ENCODE measurements at regions not wholly inside any gene's neighbourhood (a gene's known extent, or its start where the extent isn't known, plus 50 kb on each side); places are given as distances from the start of the nearest gene placed in this dataset.

DNA sequence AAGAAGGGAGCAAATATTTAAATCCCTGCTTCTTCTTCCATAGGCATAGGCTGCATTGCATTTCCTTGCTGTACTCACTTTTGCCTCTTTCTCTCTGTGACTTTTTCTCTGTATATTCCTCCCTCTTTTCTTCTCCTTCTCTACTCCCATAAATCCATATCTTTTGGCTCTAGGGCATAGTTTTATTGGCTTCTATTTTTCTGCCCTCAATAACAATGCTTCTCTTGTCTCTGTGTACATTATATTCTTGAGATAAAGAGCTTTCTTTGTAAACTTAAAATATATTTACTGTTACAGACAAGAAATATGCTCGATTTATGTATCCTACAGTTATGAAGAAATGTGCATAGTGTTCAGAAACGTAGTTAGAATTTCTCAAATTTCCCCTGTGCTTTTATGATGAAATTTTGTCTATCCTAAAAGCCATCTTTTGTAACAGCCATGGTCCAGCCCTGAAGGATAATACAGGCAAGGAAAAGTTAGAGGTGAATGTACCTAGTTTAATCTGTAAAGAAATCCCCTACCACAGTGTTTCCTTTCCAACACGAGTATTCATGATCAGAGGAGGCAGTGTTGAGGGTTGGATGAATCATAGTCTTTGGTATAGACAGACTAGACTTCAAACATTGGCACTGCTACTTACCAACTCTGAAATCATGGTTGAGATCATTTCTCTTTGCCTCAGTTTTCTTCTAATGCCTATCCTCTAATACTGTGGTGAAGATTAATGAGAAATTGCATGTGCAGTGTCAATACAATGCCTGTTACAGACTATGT, 173.3 kb upstream of the FAR2 start:
- Histone ChIP-seq H3K27me3 (no peaks in the 10 kb centered on the region), H3K27ac (no peak overlapping the region), H3K4me1 (no peaks in the 10 kb centered on the region), H3K36me3 (no peaks in the 10 kb centered on the region), H3K4me3 (no peak overlapping the region), H3K9me3 (no peaks in the 10 kb centered on the region)
- TF ChIP-seq, protein P1, sequence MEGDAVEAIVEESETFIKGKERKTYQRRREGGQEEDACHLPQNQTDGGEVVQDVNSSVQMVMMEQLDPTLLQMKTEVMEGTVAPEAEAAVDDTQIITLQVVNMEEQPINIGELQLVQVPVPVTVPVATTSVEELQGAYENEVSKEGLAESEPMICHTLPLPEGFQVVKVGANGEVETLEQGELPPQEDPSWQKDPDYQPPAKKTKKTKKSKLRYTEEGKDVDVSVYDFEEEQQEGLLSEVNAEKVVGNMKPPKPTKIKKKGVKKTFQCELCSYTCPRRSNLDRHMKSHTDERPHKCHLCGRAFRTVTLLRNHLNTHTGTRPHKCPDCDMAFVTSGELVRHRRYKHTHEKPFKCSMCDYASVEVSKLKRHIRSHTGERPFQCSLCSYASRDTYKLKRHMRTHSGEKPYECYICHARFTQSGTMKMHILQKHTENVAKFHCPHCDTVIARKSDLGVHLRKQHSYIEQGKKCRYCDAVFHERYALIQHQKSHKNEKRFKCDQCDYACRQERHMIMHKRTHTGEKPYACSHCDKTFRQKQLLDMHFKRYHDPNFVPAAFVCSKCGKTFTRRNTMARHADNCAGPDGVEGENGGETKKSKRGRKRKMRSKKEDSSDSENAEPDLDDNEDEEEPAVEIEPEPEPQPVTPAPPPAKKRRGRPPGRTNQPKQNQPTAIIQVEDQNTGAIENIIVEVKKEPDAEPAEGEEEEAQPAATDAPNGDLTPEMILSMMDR (IDR thresholded peaks at IDR 0.05) = no peak
- DNase-seq (ENCODE audit: low spot score in 2 of 2) = no peak
- intact Hi-C loops (cut with DNase I) = no loop called here

DNA sequence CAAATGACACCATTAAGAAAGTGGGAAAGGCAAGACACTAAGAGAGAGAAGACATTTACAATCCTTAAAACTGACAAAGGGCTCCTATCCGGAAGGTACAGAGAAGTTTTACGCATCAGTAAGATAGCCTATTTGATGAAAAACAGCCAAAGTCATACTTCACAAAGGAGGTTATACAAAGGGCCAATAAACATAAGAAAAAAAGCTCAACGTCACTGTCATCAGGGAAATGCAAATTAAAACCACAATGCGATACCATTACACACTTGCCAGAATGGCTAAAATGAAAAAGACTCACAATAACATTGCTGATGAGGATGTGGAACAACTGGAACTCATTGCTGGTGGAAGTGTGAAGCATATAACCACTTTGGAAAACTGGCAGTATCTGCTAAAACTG, 168.6 kb upstream of the FAR2 start:
- intact Hi-C loops (cut with DNase I) = no loop called here
- H3K27me3 ChIP-seq = no peaks in the 10 kb centered on the region
- H3K4me1 ChIP-seq = no peaks in the 10 kb centered on the region
- DNase-seq (ENCODE audit: low spot score in 2 of 2) = no peak
- no peaks in the 10 kb centered on the region for H3K36me3 ChIP-seq
- TF ChIP-seq, protein P1 (IDR thresholded peaks at IDR 0.05) = no peak
- no peaks in the 10 kb centered on the region for H3K9me3 ChIP-seq
- H3K4me3 ChIP-seq = no peak overlapping the region
- no peak overlapping the region for H3K27ac ChIP-seq

DNA sequence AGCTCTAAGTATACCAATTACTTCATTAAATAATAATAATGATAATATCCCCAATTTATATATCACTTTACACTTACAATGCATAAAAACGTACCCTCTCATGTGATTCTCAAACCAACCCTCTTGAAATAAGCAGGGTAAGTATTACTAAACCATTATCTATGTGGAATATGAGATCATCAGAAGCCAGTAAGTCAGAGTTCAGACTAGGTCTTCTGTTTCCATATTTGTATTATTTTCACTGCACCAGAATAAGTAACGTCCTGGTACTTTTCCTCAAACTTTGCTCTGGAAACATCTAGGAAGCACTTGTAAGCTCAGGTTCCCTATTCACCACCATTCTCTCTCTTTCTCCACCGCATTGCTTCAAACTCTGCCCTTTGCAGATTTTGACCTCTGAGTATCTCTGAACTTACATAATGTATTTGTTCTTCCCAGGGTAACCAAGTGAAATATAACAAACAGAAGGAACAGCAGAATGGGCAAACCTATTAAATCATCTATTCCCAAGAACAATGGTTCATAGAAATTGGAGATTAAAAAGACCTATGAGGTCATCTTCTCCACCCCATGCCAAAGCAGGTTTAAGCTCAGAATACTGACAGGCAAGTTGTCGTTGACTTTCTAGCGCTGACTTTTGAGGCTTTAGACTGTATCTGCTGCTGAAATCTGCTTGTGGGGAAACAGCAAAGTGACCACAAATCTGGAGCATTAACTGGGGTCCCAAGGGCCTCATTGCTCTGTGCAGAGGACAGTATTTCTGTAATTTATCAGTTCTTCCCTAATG, 161.3 kb upstream of the FAR2 start:
- TF ChIP-seq, protein P1 (IDR thresholded peaks at IDR 0.05) = no peak
- Histone ChIP-seq H3K27me3 (no peaks in the 10 kb centered on the region), H3K36me3 (no peaks in the 10 kb centered on the region), H3K9me3 (no peaks in the 10 kb centered on the region), H3K4me1 (no peaks in the 10 kb centered on the region), H3K27ac (no peak overlapping the region), H3K4me3 (no peak overlapping the region)
- no peak for DNase-seq (ENCODE audit: low spot score in 2 of 2)
- intact Hi-C loops (cut with DNase I) = no loop called here

DNA sequence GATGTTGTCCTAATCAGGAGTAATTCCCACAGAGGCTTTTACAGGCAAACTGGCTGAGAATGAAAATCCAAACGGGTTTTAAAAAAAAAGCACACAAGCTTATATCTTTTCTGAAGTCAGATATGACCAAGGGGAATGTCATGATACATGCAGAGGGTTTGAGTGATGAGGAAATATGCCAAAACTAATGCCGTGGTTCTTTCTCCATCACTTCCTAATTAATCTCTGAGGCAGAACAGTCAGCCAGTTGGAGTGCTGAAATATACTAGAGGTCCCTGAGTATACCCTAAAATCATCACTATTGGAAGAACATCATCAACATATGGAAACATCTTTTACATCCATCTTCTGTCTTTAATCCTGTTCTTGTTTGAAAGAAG, 160.8 kb upstream of the FAR2 start:
- TF ChIP-seq, protein P1 (IDR thresholded peaks at IDR 0.05) = no peak

DNA sequence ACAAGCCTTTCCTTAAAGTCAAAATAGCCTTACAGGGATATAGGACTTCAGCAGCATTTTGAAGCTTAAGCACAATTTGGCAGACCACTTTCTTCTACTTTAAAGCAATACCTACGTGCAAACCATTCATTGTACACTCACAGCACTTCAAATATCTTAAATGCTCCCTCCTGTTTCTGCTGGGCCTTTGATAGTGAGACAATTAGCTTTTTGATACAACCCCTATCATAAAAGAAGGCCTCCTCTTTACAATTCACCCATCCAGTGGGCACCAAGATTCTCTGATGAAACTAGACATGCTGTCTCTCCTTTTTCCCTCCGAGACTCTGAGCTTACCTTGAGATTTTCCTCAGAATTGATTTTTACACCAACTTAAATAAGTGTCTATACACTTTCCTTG, 157.5 kb upstream of the FAR2 start:
- H3K9me3 ChIP-seq = no peaks in the 10 kb centered on the region
- no peaks in the 10 kb centered on the region for H3K27me3 ChIP-seq
- H3K36me3 ChIP-seq = no peaks in the 10 kb centered on the region
- H3K27ac ChIP-seq = no peak overlapping the region
- intact Hi-C loops (cut with DNase I) = no loop called here
- DNase-seq (ENCODE audit: low spot score in 2 of 2) = no peak
- H3K4me3 ChIP-seq = no peak overlapping the region
- TF ChIP-seq, protein P1 (IDR thresholded peaks at IDR 0.05) = no peak
- H3K4me1 ChIP-seq = no peaks in the 10 kb centered on the region

More for the DNA sequence above, 160.8 kb upstream of the FAR2 start:
- intact Hi-C loops (cut with DNase I) = no loop called here
- H3K4me3 ChIP-seq = no peak overlapping the region
- H3K9me3 ChIP-seq = no peaks in the 10 kb centered on the region
- no peak for DNase-seq (ENCODE audit: low spot score in 2 of 2)
- H3K27me3 ChIP-seq = no peaks in the 10 kb centered on the region
- no peaks in the 10 kb centered on the region for H3K4me1 ChIP-seq
- no peak overlapping the region for H3K27ac ChIP-seq
- no peaks in the 10 kb centered on the region for H3K36me3 ChIP-seq

Measured in ascending aorta (tissue), 2 donors.